Hepatocyte (in vitro differentiated cells): ENCODE measurements at regions not wholly inside any gene's neighbourhood (a gene's known extent, or its start where the extent isn't known, plus 50 kb on each side); places are given as distances from the start of the nearest gene placed in this dataset.

Experiments
- DNase-seq: peaks from one replicate; pipeline ENCODE4 v3.0.0-alpha.2; 2016; ENCODE audit warnings: low spot score
- H2AFZ ChIP-seq: fragments of 200-600 bp; sonication (generic); 2 replicates; pipeline ENCODE4 v1.6.0; 2016; ENCODE audit warnings: antibody characterized with exemption, mild to moderate bottlenecking
- H3K27ac ChIP-seq: fragments of 200-600 bp; sonication (generic); 2 replicates; pipeline ENCODE4 v1.5.1; 2016; ENCODE audit warnings: mild to moderate bottlenecking
- H3K27me3 ChIP-seq: fragments of 200-600 bp; sonication (generic); 2 replicates; pipeline ENCODE4 v1.6.1; 2016
- H3K36me3 ChIP-seq: fragments of 200-600 bp; sonication (generic); replicated peaks from 2 replicates; pipeline ENCODE4 v1.5.1; 2016; ENCODE audit warnings: low read depth; ENCODE audit not compliant: insufficient read depth
- H3K4me1 ChIP-seq: fragments of 200-600 bp; sonication (generic); 2 replicates; pipeline ENCODE4 v1.5.1; 2016; ENCODE audit warnings: mild to moderate bottlenecking, moderate library complexity; ENCODE audit not compliant: insufficient read depth
- H3K4me2 ChIP-seq: fragments of 200-600 bp; sonication (generic); 2 replicates; pipeline ENCODE4 v1.6.0; 2016
- H3K4me3 ChIP-seq: fragments of 200-600 bp; sonication (generic); 2 replicates; pipeline ENCODE4 v1.5.1; 2016; ENCODE audit warnings: mild to moderate bottlenecking
- H3K79me2 ChIP-seq: fragments of 200-600 bp; sonication (generic); 2 replicates; pipeline ENCODE4 v1.6.0; 2017; ENCODE audit warnings: mild to moderate bottlenecking
- H3K9me2 ChIP-seq: fragments of 200-600 bp; sonication (generic); replicated peaks from 2 replicates; pipeline ENCODE4 v1.6.0; 2017; ENCODE audit warnings: mild to moderate bottlenecking; ENCODE audit not compliant: insufficient read depth
- H3K9me3 ChIP-seq: fragments of 200-600 bp; sonication (generic); 2 replicates; pipeline ENCODE4 v1.5.1; 2016; ENCODE audit warnings: low read depth, mild to moderate bottlenecking
- H4K20me1 ChIP-seq: fragments of 200-600 bp; sonication (generic); 2 replicates; pipeline ENCODE4 v1.6.0; 2016; ENCODE audit warnings: mild to moderate bottlenecking; ENCODE audit not compliant: insufficient read depth, poor library complexity, severe bottlenecking
- CTCF ChIP-seq: fragments of 200-600 bp; sonication (generic); IDR thresholded peaks from 2 replicates; pipeline ENCODE4 v1.5.1; 2016; ENCODE audit warnings: antibody characterized with exemption, mild to moderate bottlenecking; ENCODE audit not compliant: poor library complexity
- EZH2 ChIP-seq: fragments of 200-600 bp; sonication (generic); IDR thresholded peaks from 2 replicates; pipeline ENCODE4 v1.6.1; 2016; ENCODE audit warnings: antibody characterized with exemption, mild to moderate bottlenecking, borderline replicate concordance
- EZH2phosphoT487 ChIP-seq: fragments of 200-600 bp; sonication (generic); IDR thresholded peaks from one replicate; pipeline ENCODE4 v1.6.1; 2018; ENCODE audit warnings: antibody characterized with exemption, mild to moderate bottlenecking, low read depth, moderate library complexity; ENCODE audit not compliant: unreplicated experiment, severe bottlenecking
- whole genome bisulfite sequencing: methylation state at CpG from one replicate; pipeline ENCODE4 v1.1.6; 2016; ENCODE audit warnings: low lambda C conversion rate; ENCODE audit errors: missing lambda C conversion rate; 5-methylcytosine and 5-hydroxymethylcytosine counted together

- Histone ChIP-seq H2AFZ (no peak overlapping the region), H3K4me1 (no peaks in the 10 kb centered on the region), H3K27me3 (peaks cover 22% of the 10 kb centered on the region), H3K4me2 (no peak overlapping the region), H3K36me3 (no peaks in the 10 kb centered on the region), H4K20me1 (no peaks in the 10 kb centered on the region), H3K27ac (no peak overlapping the region), H3K9me2 (no peaks in the 10 kb centered on the region), H3K4me3 (no peak overlapping the region), H3K79me2 (no peaks in the 10 kb centered on the region), H3K9me3 (no peaks in the 10 kb centered on the region)
- no peak for TF ChIP-seq EZH2phosphoT487
- TF ChIP-seq EZH2 = no peak
- no peak for TF ChIP-seq CTCF
- DNase-seq = no peak
- WGBS = 42% methylated on average over 1 of the region's 1 CpG
These were observed 273.3 kb downstream of the MSX2 start for GRCh38 chr5:174997688-174998087.

GRCh38 chr5:174996941-174997340, 272.6 kb downstream of the MSX2 start:
- Histone ChIP-seq H3K9me2 (no peaks in the 10 kb centered on the region), H3K4me2 (no peak overlapping the region), H3K79me2 (no peaks in the 10 kb centered on the region), H3K36me3 (no peaks in the 10 kb centered on the region), H4K20me1 (no peaks in the 10 kb centered on the region), H2AFZ (no peak overlapping the region), H3K27me3 (peaks cover 22% of the 10 kb centered on the region), H3K9me3 (no peaks in the 10 kb centered on the region), H3K4me3 (no peak overlapping the region), H3K4me1 (no peaks in the 10 kb centered on the region), H3K27ac (no peak overlapping the region)
- 87% methylated on average over 4 of the region's 4 CpGs for WGBS
- TF ChIP-seq CTCF = no peak
- no peak for TF ChIP-seq EZH2phosphoT487
- no peak for TF ChIP-seq EZH2
- DNase-seq = no peak

- Histone ChIP-seq H3K79me2 (no peaks in the 10 kb centered on the region), H3K4me1 (no peaks in the 10 kb centered on the region), H2AFZ (no peak overlapping the region), H3K4me3 (no peak overlapping the region), H3K9me2 (no peaks in the 10 kb centered on the region), H4K20me1 (no peaks in the 10 kb centered on the region), H3K4me2 (no peak overlapping the region), H3K27ac (no peak overlapping the region), H3K36me3 (no peaks in the 10 kb centered on the region), H3K27me3 (peaks cover 26% of the 10 kb centered on the region), H3K9me3 (no peaks in the 10 kb centered on the region)
- no peak for DNase-seq
- TF ChIP-seq EZH2phosphoT487 (no peak), EZH2 (no peak), CTCF (no peak)
- 94% methylated on average over 3 of the region's 3 CpGs for WGBS
These were observed 271.4 kb downstream of the MSX2 start for GRCh38 chr5:174995827-174996226.

GRCh38 chr5:174991847-174992246, 267.5 kb downstream of the MSX2 start:
- TF ChIP-seq EZH2phosphoT487 (no peak), CTCF (no peak), EZH2 (no peak)

More at GRCh38 chr5:174991847-174992246, 267.5 kb downstream of the MSX2 start:
- Histone ChIP-seq H3K36me3 (no peaks in the 10 kb centered on the region), H3K27ac (no peak overlapping the region), H3K79me2 (no peaks in the 10 kb centered on the region), H3K4me3 (no peak overlapping the region), H3K4me2 (no peak overlapping the region), H3K9me3 (no peaks in the 10 kb centered on the region), H3K27me3 (peaks cover 28% of the 10 kb centered on the region), H3K4me1 (no peaks in the 10 kb centered on the region), H3K9me2 (no peaks in the 10 kb centered on the region), H4K20me1 (no peaks in the 10 kb centered on the region), H2AFZ (no peak overlapping the region)
- no peak for DNase-seq
- WGBS = 77% methylated on average over 4 of the region's 4 CpGs
